ENCODE measurements at regions not wholly inside any gene's neighbourhood (a gene's known extent, or its start where the extent isn't known, plus 50 kb on each side); places are given as distances from the start of the nearest gene placed in this dataset.

- POLR2A ChIA-PET, result no interaction called here
- CTCF ChIA-PET, result interaction anchor here (0.6 kb wide), 1 partner anchor 941 kb away, joined by 3 read pairs; no protein-coding TSS in a partner anchor
- Histone ChIP-seq H3K4me1 (no peaks in the 10 kb centered on the region), H3K9me3 (no peaks in the 10 kb centered on the region), H3K27ac (no peak overlapping the region), H3K4me3 (no peak overlapping the region), H3K4me2 (no peak overlapping the region)
- 0% methylated on average over 3 of the region's 3 CpGs for WGBS (ENCODE audit: missing lambda C conversion rate)
- ATAC-seq, result peak in 1 of 2 experiments; percentile 69; a peak in 4 of 6 replicates
- peak in 1 of 2 experiments; percentile 43 for DNase-seq (ENCODE audit: low read depth in 1 of 2, low spot score in 1 of 2)
- TF ChIP-seq FOSL2 (IDR thresholded peaks at IDR 0.05), result no peak
- peak; percentile 63 for TF ChIP-seq FOSL2 (CRISPR knock-in tag; IDR thresholded peaks at IDR 0.05)
- no peak for TF ChIP-seq BCL3 (IDR thresholded peaks at IDR 0.05)
- peak in 1 of 2 experiments; percentile 25; a peak in 2 of 5 replicates for TF ChIP-seq RAD21 (conservative IDR thresholded peaks at IDR 0.05 in 1 of 2, IDR thresholded peaks at IDR 0.05 in 1 of 2)
- no peak for FAIRE-seq
These were observed 237.9 kb downstream of the IPO8 start for GRCh38 chr12:30457621-30458289.

GRCh38 chr12:30450872-30451271 lies 244.8 kb downstream of the IPO8 start:
- Histone ChIP-seq H3K4me2 (no peak overlapping the region), H3K9me3 (0 out of 3 replicates have a peak, but pooled peaks cover 8% of the 10 kb centered on the region), H3K27ac (no peak overlapping the region), H3K4me3 (no peak overlapping the region), H3K4me1 (no peaks in the 10 kb centered on the region)
- ChIA-PET CTCF (no interaction called here), POLR2A (no interaction called here)
- ATAC-seq (no peak), DNase-seq (ENCODE audit: low read depth in 1 of 2, low spot score in 1 of 2) (no peak), FAIRE-seq (no peak)
- TF ChIP-seq MYC (IDR thresholded peaks at IDR 0.05; ENCODE audit: borderline replicate concordance, low read length), result no peak
- no peak for TF ChIP-seq CBX2 (IDR thresholded peaks at IDR 0.05; ENCODE audit: borderline replicate concordance, low read depth)
- TF ChIP-seq SREBF2 (IDR thresholded peaks at IDR 0.05), result no peak
- TF ChIP-seq FOSB (CRISPR knock-in tag; IDR thresholded peaks at IDR 0.05), result no peak
- TF ChIP-seq RAD21 (conservative IDR thresholded peaks at IDR 0.05 in 1 of 2, IDR thresholded peaks at IDR 0.05 in 1 of 2), result no peak
- TF ChIP-seq KDM5A (IDR thresholded peaks at IDR 0.05), result no peak
- no peak for TF ChIP-seq EHMT2 (IDR thresholded peaks at IDR 0.05; ENCODE audit: low read depth)
- no peak for TF ChIP-seq MAFK (IDR thresholded peaks at IDR 0.05; ENCODE audit: partially characterized antibody)
- TF ChIP-seq FOSL2 (IDR thresholded peaks at IDR 0.05), result no peak
- TF ChIP-seq FOSL2 (CRISPR knock-in tag; IDR thresholded peaks at IDR 0.05), result no peak
- TF ChIP-seq ZSCAN20 (CRISPR knock-in tag; IDR thresholded peaks at IDR 0.05), result no peak
- TF ChIP-seq, protein P1, sequence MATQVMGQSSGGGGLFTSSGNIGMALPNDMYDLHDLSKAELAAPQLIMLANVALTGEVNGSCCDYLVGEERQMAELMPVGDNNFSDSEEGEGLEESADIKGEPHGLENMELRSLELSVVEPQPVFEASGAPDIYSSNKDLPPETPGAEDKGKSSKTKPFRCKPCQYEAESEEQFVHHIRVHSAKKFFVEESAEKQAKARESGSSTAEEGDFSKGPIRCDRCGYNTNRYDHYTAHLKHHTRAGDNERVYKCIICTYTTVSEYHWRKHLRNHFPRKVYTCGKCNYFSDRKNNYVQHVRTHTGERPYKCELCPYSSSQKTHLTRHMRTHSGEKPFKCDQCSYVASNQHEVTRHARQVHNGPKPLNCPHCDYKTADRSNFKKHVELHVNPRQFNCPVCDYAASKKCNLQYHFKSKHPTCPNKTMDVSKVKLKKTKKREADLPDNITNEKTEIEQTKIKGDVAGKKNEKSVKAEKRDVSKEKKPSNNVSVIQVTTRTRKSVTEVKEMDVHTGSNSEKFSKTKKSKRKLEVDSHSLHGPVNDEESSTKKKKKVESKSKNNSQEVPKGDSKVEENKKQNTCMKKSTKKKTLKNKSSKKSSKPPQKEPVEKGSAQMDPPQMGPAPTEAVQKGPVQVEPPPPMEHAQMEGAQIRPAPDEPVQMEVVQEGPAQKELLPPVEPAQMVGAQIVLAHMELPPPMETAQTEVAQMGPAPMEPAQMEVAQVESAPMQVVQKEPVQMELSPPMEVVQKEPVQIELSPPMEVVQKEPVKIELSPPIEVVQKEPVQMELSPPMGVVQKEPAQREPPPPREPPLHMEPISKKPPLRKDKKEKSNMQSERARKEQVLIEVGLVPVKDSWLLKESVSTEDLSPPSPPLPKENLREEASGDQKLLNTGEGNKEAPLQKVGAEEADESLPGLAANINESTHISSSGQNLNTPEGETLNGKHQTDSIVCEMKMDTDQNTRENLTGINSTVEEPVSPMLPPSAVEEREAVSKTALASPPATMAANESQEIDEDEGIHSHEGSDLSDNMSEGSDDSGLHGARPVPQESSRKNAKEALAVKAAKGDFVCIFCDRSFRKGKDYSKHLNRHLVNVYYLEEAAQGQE (IDR thresholded peaks at IDR 0.05), result no peak
- TF ChIP-seq RNF2 (IDR thresholded peaks at IDR 0.05; ENCODE audit: borderline replicate concordance, low read depth), result no peak
- no peak for TF ChIP-seq CHD4 (IDR thresholded peaks at IDR 0.05; ENCODE audit: borderline replicate concordance)
- WGBS (ENCODE audit: missing lambda C conversion rate), result 31% methylated on average over 2 of the region's 2 CpGs

DNA sequence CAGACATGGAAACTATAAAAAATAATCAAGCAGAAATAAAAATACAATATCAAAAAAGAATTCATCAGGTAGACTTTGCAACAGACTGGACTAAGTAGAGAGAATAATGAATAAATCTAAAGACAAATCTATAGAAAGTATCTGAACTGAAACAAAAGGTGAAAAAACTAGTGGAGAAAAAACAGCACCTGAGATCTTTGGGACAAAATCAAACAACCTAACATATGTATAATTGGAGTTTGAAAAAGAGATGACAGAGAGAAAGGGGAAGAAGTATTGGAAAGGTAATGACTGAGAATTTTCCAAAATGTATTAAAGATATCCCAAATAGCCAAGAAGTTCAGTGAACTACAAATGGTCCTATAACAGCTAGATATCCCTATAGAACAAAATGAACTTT lies 245.4 kb downstream of the IPO8 start:
- no peak for FAIRE-seq
- CTCF ChIA-PET, result no interaction called here

More for the DNA sequence above, 245.4 kb downstream of the IPO8 start:
- Histone ChIP-seq H3K9me3 (0 out of 3 replicates have a peak, but pooled peaks cover 8% of the 10 kb centered on the region), H3K4me2 (no peak overlapping the region), H3K4me1 (no peaks in the 10 kb centered on the region), H3K27ac (no peak overlapping the region), H3K4me3 (no peak overlapping the region)
- POLR2A ChIA-PET, result no interaction called here
- TF ChIP-seq HOXA7 (CRISPR knock-in tag; IDR thresholded peaks at IDR 0.05), result no peak
- TF ChIP-seq HEYL (CRISPR knock-in tag; IDR thresholded peaks at IDR 0.05), result no peak
- no peak for TF ChIP-seq RARB (CRISPR knock-in tag; IDR thresholded peaks at IDR 0.05)
- TF ChIP-seq SMC3 (IDR thresholded peaks at IDR 0.05), result no peak
- no peak for TF ChIP-seq FOXS1 (CRISPR knock-in tag; IDR thresholded peaks at IDR 0.05)
- no peak for TF ChIP-seq NFE2L2 (conservative IDR thresholded peaks at IDR 0.05; ENCODE audit: low read length)
- no peak for TF ChIP-seq MAX (IDR thresholded peaks at IDR 0.05)
- TF ChIP-seq ZSCAN20 (CRISPR knock-in tag; IDR thresholded peaks at IDR 0.05), result no peak
- no peak for TF ChIP-seq HOXB5 (CRISPR knock-in tag; IDR thresholded peaks at IDR 0.05)
- TF ChIP-seq FOSB (CRISPR knock-in tag; IDR thresholded peaks at IDR 0.05), result no peak
- TF ChIP-seq, protein P2, sequence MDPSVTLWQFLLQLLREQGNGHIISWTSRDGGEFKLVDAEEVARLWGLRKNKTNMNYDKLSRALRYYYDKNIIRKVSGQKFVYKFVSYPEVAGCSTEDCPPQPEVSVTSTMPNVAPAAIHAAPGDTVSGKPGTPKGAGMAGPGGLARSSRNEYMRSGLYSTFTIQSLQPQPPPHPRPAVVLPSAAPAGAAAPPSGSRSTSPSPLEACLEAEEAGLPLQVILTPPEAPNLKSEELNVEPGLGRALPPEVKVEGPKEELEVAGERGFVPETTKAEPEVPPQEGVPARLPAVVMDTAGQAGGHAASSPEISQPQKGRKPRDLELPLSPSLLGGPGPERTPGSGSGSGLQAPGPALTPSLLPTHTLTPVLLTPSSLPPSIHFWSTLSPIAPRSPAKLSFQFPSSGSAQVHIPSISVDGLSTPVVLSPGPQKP (IDR thresholded peaks at IDR 0.05; ENCODE audit: low read depth, low read length), result no peak
- DNase-seq (ENCODE audit: low read depth in 1 of 2, low spot score in 1 of 2) (no peak), ATAC-seq (no peak)

Data from A549 (cell line).